Right kidney (tissue), 1 donor: ENCODE measurements at regions not wholly inside any gene's neighbourhood (a gene's known extent, or its start where the extent isn't known, plus 50 kb on each side); places are given as distances from the start of the nearest gene placed in this dataset.
"Not testable (repeated sequence)": the region's sequence is repeated elsewhere in the genome, so short reads cannot be mapped to it uniquely, and the experiment has no call there.

Experiments used
- DNase-seq: peaks from one replicate; pipeline ENCODE4 v3.0.0-alpha.2; 2016

- DNase-seq = no peak
Measured at GRCh38 chr13:80871481-80871880, 530.6 kb upstream of the SPRY2 start.

- DNase-seq = no peak
Measured at GRCh38 chr13:80870186-80870585, 529.3 kb upstream of the SPRY2 start.

- no peak for DNase-seq
Measured at GRCh38 chr13:80866921-80867320, 526.0 kb upstream of the SPRY2 start.

- no peak for DNase-seq
Measured at GRCh38 chr13:80865329-80865728, 524.4 kb upstream of the SPRY2 start.

GRCh38 chr13:80862456-80862855, 521.5 kb upstream of the SPRY2 start:
- no peak for DNase-seq

- no peak for DNase-seq
Measured at GRCh38 chr13:80860845-80861244, 519.9 kb upstream of the SPRY2 start.

GRCh38 chr13:80858131-80858530, 517.2 kb upstream of the SPRY2 start:
- no peak for DNase-seq

GRCh38 chr13:80857321-80857720, 516.4 kb upstream of the SPRY2 start:
- DNase-seq = no peak

GRCh38 chr13:80850771-80851170, 509.8 kb upstream of the SPRY2 start:
- DNase-seq = no peak

- no peak for DNase-seq
Measured at GRCh38 chr13:80844164-80844563, 503.2 kb upstream of the SPRY2 start.

- no peak for DNase-seq
Measured at GRCh38 chr13:80841414-80841813, 500.5 kb upstream of the SPRY2 start.

- DNase-seq = no peak
Measured at GRCh38 chr13:80840316-80840976, 499.5 kb upstream of the SPRY2 start.

GRCh38 chr13:80835902-80836301, 495.0 kb upstream of the SPRY2 start:
- no peak for DNase-seq

- DNase-seq = no peak
Measured at GRCh38 chr13:80830431-80830830, 489.5 kb upstream of the SPRY2 start.

- DNase-seq = no peak
Measured at GRCh38 chr13:80828759-80829158, 487.8 kb upstream of the SPRY2 start.

GRCh38 chr13:80825276-80825675, 484.4 kb upstream of the SPRY2 start:
- no peak for DNase-seq

- no peak for DNase-seq
Measured at GRCh38 chr13:80824229-80824628, 483.3 kb upstream of the SPRY2 start.

GRCh38 chr13:80823472-80823871, 482.5 kb upstream of the SPRY2 start:
- no peak for DNase-seq

- no peak for DNase-seq
Measured at GRCh38 chr13:80821466-80821865, 480.5 kb upstream of the SPRY2 start.

- no peak for DNase-seq
Measured at GRCh38 chr13:80817979-80818378, 477.1 kb upstream of the SPRY2 start.

GRCh38 chr13:80814541-80814940, 473.6 kb upstream of the SPRY2 start:
- no peak for DNase-seq

GRCh38 chr13:80810294-80810693, 469.4 kb upstream of the SPRY2 start:
- DNase-seq = not testable (repeated sequence)

- DNase-seq = no peak
Measured at GRCh38 chr13:80802946-80803345, 462.0 kb upstream of the SPRY2 start.

- DNase-seq = no peak
Measured at GRCh38 chr13:80798576-80799133, 457.7 kb upstream of the SPRY2 start.

- DNase-seq = no peak
Measured at GRCh38 chr13:80787604-80788003, 446.7 kb upstream of the SPRY2 start.
